ENCODE measurements at regions not wholly inside any gene's neighbourhood (a gene's known extent, or its start where the extent isn't known, plus 50 kb on each side); places are given as distances from the start of the nearest gene placed in this dataset.

DNA sequence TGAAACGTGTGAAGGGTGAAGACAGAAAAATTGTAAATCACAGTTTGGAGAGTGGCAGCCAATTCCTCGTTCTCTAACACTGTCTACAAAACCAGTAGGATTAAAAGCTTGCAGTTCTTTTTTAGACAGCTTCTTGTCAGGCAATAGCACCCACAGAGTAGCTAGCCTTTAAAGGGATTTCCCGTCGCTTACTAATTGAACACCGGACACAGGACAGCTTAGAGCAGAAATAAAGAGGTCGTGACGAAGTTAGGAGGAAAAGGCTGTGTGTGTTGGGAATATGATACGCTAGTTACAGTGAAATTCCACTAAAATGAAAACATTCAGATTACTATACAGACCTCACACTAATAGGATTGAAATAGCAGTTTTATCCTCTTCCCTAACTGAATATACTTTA, 149.1 kb upstream of the FLRT2 start:
- Histone ChIP-seq H3K27me3 (no peaks in the 10 kb centered on the region), H3K4me1 (no peaks in the 10 kb centered on the region), H3K9me3 (no peaks in the 10 kb centered on the region), H3K36me3 (no peaks in the 10 kb centered on the region), H3K27ac (no peak overlapping the region), H3K4me3 (no peak overlapping the region)
- no peak for ATAC-seq
- 61 to 75% (median 65%) methylated on average over 8 of the region's 8 CpGs for WGBS, 4 donors
- no peak for DNase-seq
- intact Hi-C loops (cut with DNase I) = no loop called here
- TF ChIP-seq POLR2A (IDR thresholded peaks at IDR 0.05) = no peak

DNA sequence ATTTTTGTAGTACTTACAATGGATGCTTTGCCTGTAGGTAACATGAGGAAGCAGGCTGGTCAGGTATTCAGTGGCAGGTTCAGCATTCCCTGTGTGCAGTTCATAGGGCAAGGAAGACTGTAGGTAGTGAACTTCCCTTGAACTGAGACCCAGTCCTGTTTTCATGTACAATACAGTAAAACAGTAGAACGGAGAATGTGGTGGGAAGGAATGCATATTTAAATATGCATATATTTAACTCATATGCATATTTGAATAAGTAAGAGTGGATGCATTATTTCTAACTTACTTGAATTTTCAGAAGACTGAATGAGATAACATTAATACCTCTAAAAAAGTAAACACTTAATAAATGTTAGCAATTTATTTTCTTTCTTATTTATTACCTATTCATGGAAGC, 147.6 kb upstream of the FLRT2 start:
- Histone ChIP-seq H3K4me3 (no peak overlapping the region), H3K27me3 (no peaks in the 10 kb centered on the region), H3K27ac (no peak overlapping the region), H3K36me3 (no peaks in the 10 kb centered on the region), H3K4me1 (no peaks in the 10 kb centered on the region), H3K9me3 (no peaks in the 10 kb centered on the region)
- DNase-seq = no peak
- intact Hi-C loops (cut with DNase I) = no loop called here
- TF ChIP-seq, protein P1, sequence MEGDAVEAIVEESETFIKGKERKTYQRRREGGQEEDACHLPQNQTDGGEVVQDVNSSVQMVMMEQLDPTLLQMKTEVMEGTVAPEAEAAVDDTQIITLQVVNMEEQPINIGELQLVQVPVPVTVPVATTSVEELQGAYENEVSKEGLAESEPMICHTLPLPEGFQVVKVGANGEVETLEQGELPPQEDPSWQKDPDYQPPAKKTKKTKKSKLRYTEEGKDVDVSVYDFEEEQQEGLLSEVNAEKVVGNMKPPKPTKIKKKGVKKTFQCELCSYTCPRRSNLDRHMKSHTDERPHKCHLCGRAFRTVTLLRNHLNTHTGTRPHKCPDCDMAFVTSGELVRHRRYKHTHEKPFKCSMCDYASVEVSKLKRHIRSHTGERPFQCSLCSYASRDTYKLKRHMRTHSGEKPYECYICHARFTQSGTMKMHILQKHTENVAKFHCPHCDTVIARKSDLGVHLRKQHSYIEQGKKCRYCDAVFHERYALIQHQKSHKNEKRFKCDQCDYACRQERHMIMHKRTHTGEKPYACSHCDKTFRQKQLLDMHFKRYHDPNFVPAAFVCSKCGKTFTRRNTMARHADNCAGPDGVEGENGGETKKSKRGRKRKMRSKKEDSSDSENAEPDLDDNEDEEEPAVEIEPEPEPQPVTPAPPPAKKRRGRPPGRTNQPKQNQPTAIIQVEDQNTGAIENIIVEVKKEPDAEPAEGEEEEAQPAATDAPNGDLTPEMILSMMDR (IDR thresholded peaks at IDR 0.05) = no peak
- no peak for TF ChIP-seq POLR2A (IDR thresholded peaks at IDR 0.05)
- 88 to 100% (median 94%) methylated on average over 1 of the region's 1 CpG for WGBS, 4 donors
- no peak for ATAC-seq

DNA sequence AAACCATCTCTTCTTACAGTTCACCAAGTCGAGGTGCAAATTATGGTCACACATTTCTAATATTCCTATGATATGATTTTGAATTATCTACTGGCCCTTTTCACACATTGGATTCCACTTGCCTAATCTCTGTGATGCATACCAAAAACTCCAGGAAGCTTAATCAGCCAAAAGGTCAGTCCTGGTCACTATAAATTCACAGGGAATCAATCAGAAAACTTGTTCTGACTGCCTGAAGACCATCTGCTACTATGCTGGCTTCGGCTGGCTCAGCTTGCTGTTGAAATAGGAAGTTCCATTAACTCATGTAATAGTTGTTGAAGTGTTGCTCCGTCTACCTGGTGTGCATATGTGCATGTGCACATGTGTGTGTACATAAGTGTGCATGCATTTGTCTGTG, 142.8 kb upstream of the FLRT2 start:
- DNase-seq = no peak
- no peak overlapping the region for H3K4me3 ChIP-seq
- 67 to 75% (median 70%) methylated on average over 3 of the region's 3 CpGs for WGBS, 4 donors
- ATAC-seq = no peak
- H3K36me3 ChIP-seq = no peaks in the 10 kb centered on the region
- no peak overlapping the region for H3K27ac ChIP-seq
- H3K9me3 ChIP-seq = no peaks in the 10 kb centered on the region
- intact Hi-C loops (cut with DNase I) = no loop called here
- H3K4me1 ChIP-seq = no peaks in the 10 kb centered on the region
- H3K27me3 ChIP-seq = no peaks in the 10 kb centered on the region
- TF ChIP-seq, protein P1 (IDR thresholded peaks at IDR 0.05) = no peak
- TF ChIP-seq POLR2A (IDR thresholded peaks at IDR 0.05) = no peak

DNA sequence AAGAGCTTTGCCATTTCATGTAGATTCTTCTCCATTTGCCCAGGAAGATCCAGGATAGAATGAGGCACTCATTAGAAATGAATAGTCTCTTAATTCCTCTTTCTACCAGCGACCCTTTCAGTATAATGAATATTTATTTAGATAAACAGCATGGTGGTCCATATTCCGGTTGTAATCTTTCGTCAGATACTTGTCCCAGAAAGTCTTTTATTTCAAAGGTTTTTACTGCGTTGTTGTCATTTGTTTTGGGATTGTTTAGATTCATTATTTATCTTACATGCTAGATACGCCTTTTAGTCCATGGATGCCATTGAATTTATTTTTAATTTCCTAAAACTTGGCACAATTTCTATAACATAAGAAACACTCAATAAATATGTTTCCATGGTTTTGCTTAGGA, 139.7 kb upstream of the FLRT2 start:
- no peaks in the 10 kb centered on the region for H3K4me1 ChIP-seq
- H3K27me3 ChIP-seq = no peaks in the 10 kb centered on the region
- DNase-seq = no peak
- WGBS, 4 donors = 88 to 89% (median 89%) methylated on average over 5 of the region's 5 CpGs
- H3K27ac ChIP-seq = no peak overlapping the region
- no peak for TF ChIP-seq POLR2A (IDR thresholded peaks at IDR 0.05)
- TF ChIP-seq, protein P1 (IDR thresholded peaks at IDR 0.05) = no peak
- H3K4me3 ChIP-seq = no peak overlapping the region
- no peaks in the 10 kb centered on the region for H3K9me3 ChIP-seq
- ATAC-seq = no peak
- H3K36me3 ChIP-seq = no peaks in the 10 kb centered on the region
- intact Hi-C loops (cut with DNase I) = no loop called here

DNA sequence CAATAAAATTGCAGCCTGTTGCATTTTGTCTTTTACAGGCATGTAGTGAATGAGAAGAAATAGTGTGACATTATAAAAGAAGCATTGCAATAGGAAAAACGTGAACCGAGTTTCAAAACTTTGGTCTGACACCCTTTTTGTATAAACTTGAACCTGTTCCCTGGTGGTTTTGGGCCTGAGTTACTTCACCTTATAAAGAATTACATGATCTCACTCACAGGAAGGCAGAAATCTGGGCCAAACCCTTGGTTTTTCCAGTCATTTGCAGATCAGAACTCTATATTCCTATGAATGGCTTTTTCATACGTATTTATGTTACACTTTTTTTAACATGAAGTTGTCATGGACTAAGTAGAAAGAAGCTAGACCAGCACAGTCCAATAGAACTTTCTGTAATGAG, 138.5 kb upstream of the FLRT2 start:
- WGBS, 4 donors = 76 to 88% (median 82%) methylated on average over 3 of the region's 3 CpGs
- H3K4me3 ChIP-seq = no peak overlapping the region
- DNase-seq (no peak), ATAC-seq (no peak)
- no peaks in the 10 kb centered on the region for H3K4me1 ChIP-seq
- no peaks in the 10 kb centered on the region for H3K36me3 ChIP-seq
- TF ChIP-seq POLR2A (IDR thresholded peaks at IDR 0.05) = no peak
- TF ChIP-seq, protein P1 (IDR thresholded peaks at IDR 0.05) = no peak
- H3K27ac ChIP-seq = no peak overlapping the region
- intact Hi-C loops (cut with DNase I) = no loop called here
- H3K27me3 ChIP-seq = no peaks in the 10 kb centered on the region
- no peaks in the 10 kb centered on the region for H3K9me3 ChIP-seq
